Body of pancreas (tissue), 4 donors: ENCODE measurements at regions not wholly inside any gene's neighbourhood (a gene's known extent, or its start where the extent isn't known, plus 50 kb on each side); places are given as distances from the start of the nearest gene placed in this dataset.

Experiments used
- CTCF ChIP-seq, 7 experiments: fragments of 450-650 bp in 4 of 7; fragments of 200-600 bp in 3 of 7; sonication (generic) in 3 of 7; IDR thresholded peaks; one replicate each; pipeline ENCODE4 v1.5.1; 2016 to 2019; ENCODE audit warnings: antibody characterized with exemption in 7 of 7
- POLR2A ChIP-seq, 3 donors: fragments of 450-650 bp; IDR thresholded peaks; one replicate each; pipeline ENCODE4 v1.6.1; 2016; ENCODE audit warnings: antibody characterized with exemption in 3 of 3, mild to moderate bottlenecking in 2 of 3

GRCh38 chr15:35937380-35937779 lies 391.4 kb upstream of the DPH6 start:
- TF ChIP-seq CTCF (IDR thresholded peaks at IDR 0.05) (no peak), POLR2A (IDR thresholded peaks at IDR 0.05) (no peak)
